H4 (cell line): ENCODE measurements at regions not wholly inside any gene's neighbourhood (a gene's known extent, or its start where the extent isn't known, plus 50 kb on each side); places are given as distances from the start of the nearest gene placed in this dataset.

Source experiments
- DNase-seq: peaks from one replicate; pipeline ENCODE4 v3.0.0-alpha.2; 2015; ENCODE audit warnings: low spot score

DNA sequence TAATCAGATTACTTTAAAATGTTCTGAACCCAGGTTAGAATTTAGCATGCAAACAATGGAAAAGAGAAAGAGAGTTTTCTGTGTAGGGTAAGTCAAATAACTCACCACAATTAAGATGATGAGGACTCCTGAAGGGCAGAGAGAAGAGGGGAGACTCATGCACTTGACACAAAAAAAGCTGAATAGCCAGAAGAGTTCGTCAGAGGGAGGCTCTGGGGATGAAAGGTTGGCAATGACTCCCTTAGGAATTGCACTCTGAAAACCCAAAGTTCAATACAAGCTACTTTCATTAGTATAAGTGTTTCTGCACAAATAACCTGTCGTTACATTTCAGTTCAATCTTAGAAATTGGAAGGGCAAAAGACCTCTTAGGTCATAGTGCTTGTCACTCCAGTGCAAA, 434.4 kb upstream of the PCDH9 start:
- DNase-seq: no peak

DNA sequence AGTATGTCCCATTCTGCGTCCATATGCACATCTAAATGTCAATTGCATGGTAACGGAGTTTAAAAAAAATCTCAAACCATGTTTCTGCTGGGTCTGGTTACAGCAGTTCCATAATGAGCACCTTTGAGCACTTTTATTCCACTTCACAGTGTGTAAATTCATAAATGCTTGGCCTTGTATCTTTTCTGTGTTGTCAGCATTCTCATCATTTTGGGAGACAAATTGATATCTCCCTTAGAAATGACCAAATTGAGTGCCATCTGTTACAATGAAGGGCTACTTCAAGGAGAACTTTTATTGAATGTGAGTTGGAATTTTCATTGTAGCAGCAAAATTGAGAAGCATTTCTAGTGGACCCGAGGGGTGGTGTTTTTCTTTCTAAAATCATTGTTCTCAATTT, 432.9 kb upstream of the PCDH9 start:
- DNase-seq: no peak

DNA sequence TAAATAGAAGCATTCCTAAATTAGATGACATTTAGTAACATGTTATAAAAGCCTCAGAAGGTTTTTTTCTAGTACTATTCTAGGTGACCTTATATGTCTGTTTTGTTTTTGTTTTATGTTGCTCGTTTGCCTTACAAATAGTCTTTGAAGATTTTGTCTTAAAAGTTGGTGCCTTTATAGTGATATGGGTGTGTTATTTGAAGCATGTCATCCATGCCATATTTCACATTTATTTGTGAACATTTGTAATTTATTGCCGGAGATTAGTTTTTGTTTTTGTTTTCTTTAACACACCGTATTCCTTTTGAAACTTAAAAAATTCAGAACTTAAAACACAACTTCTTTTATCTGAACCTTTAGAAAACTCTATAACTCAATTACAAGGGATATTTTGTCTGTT, 422.8 kb upstream of the PCDH9 start:
- no peak for DNase-seq

DNA sequence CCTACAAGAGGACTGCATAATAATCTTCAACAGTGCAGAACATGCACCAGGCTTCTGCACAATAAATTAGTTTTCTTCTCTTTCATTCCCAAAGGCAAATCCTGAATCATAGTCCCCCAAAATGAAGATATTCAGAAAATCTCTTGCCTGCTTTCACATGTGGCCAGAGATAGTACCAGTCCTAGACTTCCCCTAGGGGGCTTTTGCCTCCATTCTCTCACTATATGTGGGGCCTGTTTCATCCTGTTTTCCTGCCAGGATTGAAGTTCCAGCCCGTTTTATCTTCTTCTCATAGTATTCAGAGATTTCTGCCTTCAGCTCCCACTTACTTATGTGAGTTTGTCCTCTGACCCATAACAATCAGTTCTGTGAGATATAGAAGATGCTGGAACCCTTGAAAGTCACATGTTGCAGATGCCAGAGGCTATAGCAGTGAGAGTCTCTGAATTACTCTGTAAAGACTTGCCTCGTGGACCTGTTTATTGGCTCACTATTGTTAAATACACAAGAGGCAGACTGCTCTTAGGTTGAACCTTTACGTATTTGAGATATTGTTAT, 421.9 kb upstream of the PCDH9 start:
- DNase-seq: no peak

DNA sequence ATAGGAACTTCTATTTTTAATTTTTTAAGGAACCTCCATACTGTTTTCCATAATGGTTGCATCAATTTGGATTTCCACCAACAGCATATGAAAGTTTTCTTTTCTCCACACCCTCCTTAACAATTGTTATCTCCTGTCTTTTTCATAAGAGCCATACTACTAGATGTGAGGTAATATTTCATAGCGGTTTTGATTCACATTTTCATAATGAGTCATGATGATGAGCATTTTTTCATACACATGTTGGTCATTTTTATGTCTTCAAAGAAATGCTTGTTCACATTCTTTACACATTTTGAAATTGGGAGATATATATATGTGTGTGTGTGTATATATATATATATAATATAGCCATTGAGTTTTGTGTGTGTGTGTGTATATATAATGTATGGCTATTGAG, 420.3 kb upstream of the PCDH9 start:
- no peak for DNase-seq

- DNase-seq: no peak
Observed at GRCh38 chr13:67645874-67646467, 415.8 kb upstream of the PCDH9 start.

DNA sequence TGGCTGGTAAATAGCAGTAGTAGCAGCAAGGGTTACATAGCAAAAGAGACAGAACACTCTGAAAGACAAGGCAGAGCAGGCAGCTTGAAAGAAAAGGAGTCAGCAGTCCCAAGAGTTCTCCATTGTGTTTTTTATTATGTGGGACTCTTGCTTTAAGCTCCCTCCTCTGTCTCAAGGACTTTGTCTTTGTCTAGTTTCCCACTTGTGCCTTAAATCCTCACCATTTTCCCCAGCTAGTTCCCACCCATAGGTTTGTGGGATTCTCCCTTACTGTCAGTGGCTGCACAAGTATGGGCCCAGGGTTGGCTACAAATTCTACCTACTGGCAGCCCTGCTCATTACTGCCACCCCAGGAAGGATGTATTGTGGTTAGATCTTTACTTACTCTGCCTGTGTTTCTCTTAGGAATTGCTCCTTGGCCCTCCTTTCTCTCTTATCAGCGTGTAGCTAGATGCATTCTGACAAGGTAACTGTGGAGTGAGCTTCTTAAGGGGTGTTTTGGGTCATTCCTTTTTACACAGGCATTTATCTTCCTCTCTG, 413.4 kb upstream of the PCDH9 start:
- no peak for DNase-seq

DNA sequence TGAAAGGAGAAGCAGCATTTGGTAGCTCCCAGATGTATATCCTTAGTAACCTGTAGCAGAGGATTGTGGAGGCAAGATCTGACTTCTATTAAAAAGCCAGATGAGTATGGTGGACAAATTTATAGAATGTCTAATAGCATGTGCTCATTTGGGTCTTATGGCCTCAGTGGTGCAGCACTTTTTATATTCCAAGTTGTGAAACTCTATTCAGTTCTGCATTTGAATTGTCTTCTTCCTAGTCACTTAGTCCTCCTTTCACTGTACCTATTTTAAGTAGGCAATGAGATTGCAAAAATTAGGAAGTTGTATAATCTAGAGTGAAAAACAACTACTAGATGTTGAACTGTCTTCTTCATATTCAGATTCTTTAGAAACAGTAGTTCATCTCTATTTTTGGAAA, 412.5 kb upstream of the PCDH9 start:
- DNase-seq: no peak

GRCh38 chr13:67635754-67636153, 405.6 kb upstream of the PCDH9 start:
- no peak for DNase-seq

GRCh38 chr13:67632590-67632989, 402.5 kb upstream of the PCDH9 start:
- DNase-seq: no peak

GRCh38 chr13:67630640-67631039, 400.5 kb upstream of the PCDH9 start:
- no peak for DNase-seq

GRCh38 chr13:67623630-67624029, 393.5 kb upstream of the PCDH9 start:
- DNase-seq: no peak

- no peak for DNase-seq
Observed at GRCh38 chr13:67620665-67621064, 390.5 kb upstream of the PCDH9 start.

DNA sequence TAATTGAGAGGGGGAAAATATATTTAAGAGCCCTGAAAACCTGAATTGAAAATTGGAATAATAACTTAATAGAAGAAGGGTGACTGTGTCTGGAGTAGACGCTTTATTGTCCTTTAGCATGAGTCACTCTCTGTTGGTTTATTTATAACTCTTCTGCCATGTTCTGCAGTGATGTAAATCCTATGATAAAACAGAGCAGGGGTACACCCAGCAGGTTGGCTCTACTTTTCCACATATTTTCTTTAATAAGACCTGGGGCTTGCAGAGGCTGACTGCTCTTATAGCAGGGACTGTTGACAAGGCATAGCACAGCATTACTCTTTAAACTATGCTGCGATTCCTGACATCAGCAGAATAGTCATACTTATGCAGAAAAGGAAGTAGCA, 389.9 kb upstream of the PCDH9 start:
- peak; percentile 29 for DNase-seq

DNA sequence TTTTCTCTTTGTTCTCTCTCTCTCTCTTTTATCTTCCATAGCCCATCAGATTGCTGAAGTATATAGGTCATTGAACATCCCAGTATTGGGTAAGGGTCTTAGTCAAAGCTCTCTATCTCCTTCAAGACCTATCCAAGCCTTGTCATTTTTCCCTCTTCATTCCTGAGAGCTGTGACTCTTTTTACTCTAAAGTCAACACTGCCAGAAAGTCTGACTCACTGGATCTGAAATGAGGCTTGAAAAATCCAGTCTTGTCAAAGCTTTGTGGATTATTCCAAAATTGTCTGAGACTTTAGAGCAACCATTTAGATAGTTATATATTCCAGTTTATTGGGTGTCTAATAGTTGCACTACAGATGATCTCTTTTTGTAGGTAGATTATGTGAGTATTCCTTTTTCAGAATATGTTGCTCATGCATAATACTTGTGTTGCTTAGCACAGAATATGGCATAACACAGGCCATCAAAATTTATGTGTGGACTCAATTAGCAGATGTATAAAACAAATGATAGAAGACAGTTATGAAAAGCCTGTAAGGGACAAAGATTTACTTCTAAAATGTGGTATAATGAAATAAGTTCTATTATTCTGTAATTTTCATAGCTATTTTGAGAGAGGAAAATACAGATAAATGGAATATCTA, 389.3 kb upstream of the PCDH9 start:
- DNase-seq: no peak

GRCh38 chr13:67614579-67614978, 384.4 kb upstream of the PCDH9 start:
- no peak for DNase-seq

DNA sequence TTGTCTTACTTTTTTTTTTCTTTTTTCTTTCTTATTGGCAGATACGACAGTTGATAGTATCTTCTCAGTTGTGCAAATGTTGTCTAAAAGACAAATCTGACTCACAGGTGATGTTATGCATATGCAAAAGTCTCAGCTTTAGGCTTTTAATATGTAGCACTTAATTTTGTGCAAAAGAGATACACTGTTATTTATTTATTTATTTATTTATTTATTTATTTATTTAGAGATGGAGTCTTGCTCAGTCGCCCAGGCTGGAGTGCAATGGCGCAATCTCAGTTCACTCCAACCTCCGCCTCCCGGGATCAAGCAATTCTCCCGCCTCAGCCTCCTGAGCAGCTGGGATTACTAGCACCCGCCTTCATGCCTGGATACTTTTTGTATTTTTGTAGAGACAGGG, 383.9 kb upstream of the PCDH9 start:
- no peak for DNase-seq

- no peak for DNase-seq
Observed at GRCh38 chr13:67588607-67589006, 358.5 kb upstream of the PCDH9 start.

DNA sequence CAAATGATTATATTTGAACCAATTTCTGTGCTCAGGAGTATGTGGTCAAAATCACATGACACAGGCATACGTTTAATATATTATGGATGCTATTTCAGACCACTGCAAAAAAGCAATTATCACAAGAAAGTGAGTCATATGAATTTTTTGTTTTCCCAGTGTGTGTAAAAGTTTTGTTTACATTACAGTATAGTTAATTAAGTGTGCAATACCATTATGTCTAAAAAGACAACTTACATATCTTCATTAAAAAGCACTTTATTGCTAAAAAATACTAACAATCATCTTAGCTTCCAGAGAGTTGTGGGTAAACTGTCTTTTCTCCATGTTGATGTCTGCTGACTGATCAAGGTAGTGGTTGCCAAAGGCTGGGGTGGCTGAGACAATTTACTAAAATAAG, 347.2 kb upstream of the PCDH9 start:
- no peak for DNase-seq

DNA sequence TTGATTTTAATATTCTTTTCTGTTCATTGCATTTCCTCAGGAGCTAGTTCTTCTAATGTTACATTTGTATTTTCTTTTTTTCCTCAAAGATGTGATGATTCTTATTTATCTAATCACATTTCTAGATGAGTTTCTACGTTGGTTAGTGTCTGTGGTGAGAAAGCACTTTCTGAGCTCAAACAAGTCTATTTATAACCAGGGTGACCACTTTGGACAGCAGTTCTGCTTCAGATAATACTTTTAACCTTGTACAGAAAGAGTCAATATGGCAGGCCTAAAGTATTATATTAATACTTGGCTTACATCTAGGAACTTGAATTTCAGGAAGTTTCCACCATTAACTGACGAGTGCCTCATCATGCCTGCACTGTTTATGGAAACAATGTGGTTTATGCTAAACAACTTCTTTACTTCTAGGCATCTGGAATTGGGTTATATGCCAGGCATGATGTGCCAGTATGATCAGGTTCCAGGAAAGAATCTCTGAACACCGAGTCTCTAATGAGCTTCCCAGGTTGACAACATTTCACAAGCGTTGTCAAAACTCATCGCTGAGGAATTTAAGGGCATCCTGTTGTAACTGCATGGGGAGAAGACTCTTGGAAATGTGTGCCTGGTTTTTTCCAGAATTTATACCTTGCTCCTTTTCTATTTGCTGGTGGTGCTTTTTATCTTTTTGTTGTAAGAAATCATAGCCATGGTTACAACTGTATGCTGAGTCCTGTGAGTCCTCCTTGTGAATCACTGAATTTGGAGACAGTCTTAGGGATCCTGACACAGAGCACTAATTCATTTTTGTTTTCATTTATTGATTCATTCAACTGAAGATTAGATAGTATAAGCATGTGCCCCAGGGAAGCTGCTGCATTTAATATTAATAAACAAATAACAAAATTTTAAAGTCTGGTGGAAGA, 344.4 kb upstream of the PCDH9 start:
- peak; percentile 78 for DNase-seq

GRCh38 chr13:67568205-67568604, 338.1 kb upstream of the PCDH9 start:
- no peak for DNase-seq

DNA sequence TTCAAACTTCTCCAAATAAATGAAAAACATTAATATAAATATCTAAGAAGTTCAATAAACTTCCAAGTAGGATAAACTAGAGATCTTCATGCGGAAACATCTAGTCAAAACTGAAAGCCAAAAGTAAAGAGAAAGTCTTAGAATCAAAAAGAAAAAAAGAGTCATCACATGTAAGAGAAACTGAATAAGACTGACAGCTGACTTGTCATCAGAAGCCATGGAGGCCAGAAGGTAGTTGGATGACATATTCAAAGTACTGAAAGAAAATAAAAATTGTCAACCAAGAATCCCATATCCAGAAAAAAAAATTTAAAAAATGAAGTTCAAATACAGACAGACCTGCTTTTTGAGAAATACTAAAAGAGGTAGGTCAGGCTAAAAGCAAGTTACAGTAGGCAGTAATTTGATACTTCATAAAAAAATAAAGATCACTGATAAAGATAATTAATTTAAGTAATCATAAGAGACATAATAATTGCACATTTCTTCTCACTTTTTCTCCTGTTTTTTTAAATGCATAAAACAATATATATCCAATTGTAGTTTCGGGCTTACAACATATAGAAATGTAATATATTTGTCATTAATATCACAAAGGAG, 327.6 kb upstream of the PCDH9 start:
- DNase-seq: peak; percentile 8
